ENCODE measurements at regions not wholly inside any gene's neighbourhood (a gene's known extent, or its start where the extent isn't known, plus 50 kb on each side); places are given as distances from the start of the nearest gene placed in this dataset.

GRCh38 chr16:48487287-48487686 lies 102.1 kb upstream of the SIAH1 start:
- H3K36me3 ChIP-seq, result no peaks in the 10 kb centered on the region
- no peak overlapping the region for H3K27ac ChIP-seq
- no peak overlapping the region for H3K4me3 ChIP-seq (ENCODE audit: low read depth, low read length)
- no peak for DNase-seq
- no peaks in the 10 kb centered on the region for H3K27me3 ChIP-seq (ENCODE audit: insufficient read depth, low read depth, severe bottlenecking)
- no peaks in the 10 kb centered on the region for H3K9me3 ChIP-seq (ENCODE audit: severe bottlenecking)
- TF ChIP-seq CTCF (IDR thresholded peaks at IDR 0.05; ENCODE audit: low read depth, low read length), result no peak

GRCh38 chr16:48481772-48482171 lies 96.6 kb upstream of the SIAH1 start:
- Histone ChIP-seq H3K4me3 (ENCODE audit: low read depth, low read length) (no peak overlapping the region), H3K27me3 (ENCODE audit: insufficient read depth, low read depth, severe bottlenecking) (no peaks in the 10 kb centered on the region), H3K27ac (no peak overlapping the region), H3K9me3 (ENCODE audit: severe bottlenecking) (no peaks in the 10 kb centered on the region), H3K36me3 (no peaks in the 10 kb centered on the region)
- no peak for DNase-seq
- no peak for TF ChIP-seq CTCF (IDR thresholded peaks at IDR 0.05; ENCODE audit: low read depth, low read length)

- no peak for TF ChIP-seq CTCF (IDR thresholded peaks at IDR 0.05; ENCODE audit: low read depth, low read length)
- H3K27me3 ChIP-seq (ENCODE audit: insufficient read depth, low read depth, severe bottlenecking), result no peaks in the 10 kb centered on the region
- H3K9me3 ChIP-seq (ENCODE audit: severe bottlenecking), result no peaks in the 10 kb centered on the region
- H3K4me3 ChIP-seq (ENCODE audit: low read depth, low read length), result no peak overlapping the region
- DNase-seq, result no peak
- no peaks in the 10 kb centered on the region for H3K36me3 ChIP-seq
- H3K27ac ChIP-seq, result no peak overlapping the region
Observed at GRCh38 chr16:48481211-48481610, 96.0 kb upstream of the SIAH1 start.

GRCh38 chr16:48479955-48480354 lies 94.7 kb upstream of the SIAH1 start:
- no peak for TF ChIP-seq CTCF (IDR thresholded peaks at IDR 0.05; ENCODE audit: low read depth, low read length)
- Histone ChIP-seq H3K27ac (peak overlapping the region; percentile 17; the same call in 1 of the 2 replicates), H3K9me3 (ENCODE audit: severe bottlenecking) (no peaks in the 10 kb centered on the region), H3K4me3 (ENCODE audit: low read depth, low read length) (no peak overlapping the region), H3K27me3 (ENCODE audit: insufficient read depth, low read depth, severe bottlenecking) (no peaks in the 10 kb centered on the region), H3K36me3 (no peaks in the 10 kb centered on the region)
- no peak for DNase-seq

- Histone ChIP-seq H3K9me3 (ENCODE audit: severe bottlenecking) (no peaks in the 10 kb centered on the region), H3K27me3 (ENCODE audit: insufficient read depth, low read depth, severe bottlenecking) (no peaks in the 10 kb centered on the region), H3K27ac (peak overlapping the region; percentile 17), H3K4me3 (ENCODE audit: low read depth, low read length) (peak overlapping the region; percentile 12; the same call in 1 of the 2 replicates), H3K36me3 (no peaks in the 10 kb centered on the region)
- DNase-seq, result peak; percentile 47
- no peak for TF ChIP-seq CTCF (IDR thresholded peaks at IDR 0.05; ENCODE audit: low read depth, low read length)
Observed at GRCh38 chr16:48479329-48479728, 94.1 kb upstream of the SIAH1 start.

GRCh38 chr16:48478393-48478792 lies 93.2 kb upstream of the SIAH1 start:
- no peak overlapping the region for H3K4me3 ChIP-seq (ENCODE audit: low read depth, low read length)
- no peaks in the 10 kb centered on the region for H3K27me3 ChIP-seq (ENCODE audit: insufficient read depth, low read depth, severe bottlenecking)
- DNase-seq, result no peak
- TF ChIP-seq CTCF (IDR thresholded peaks at IDR 0.05; ENCODE audit: low read depth, low read length), result no peak
- H3K36me3 ChIP-seq, result no peaks in the 10 kb centered on the region
- H3K9me3 ChIP-seq (ENCODE audit: severe bottlenecking), result no peaks in the 10 kb centered on the region
- H3K27ac ChIP-seq, result no peak overlapping the region
